K562 (cell line): ENCODE measurements at regions not wholly inside any gene's neighbourhood (a gene's known extent, or its start where the extent isn't known, plus 50 kb on each side); places are given as distances from the start of the nearest gene placed in this dataset.

ENCODE experiments used
- ATAC-seq: fragments of 200-7000 bp; cut with Tn5 transposase; 3 replicates; pipeline ENCODE4 v1.9.1; 2020; ENCODE audit warnings: moderate library complexity
- BruUV-seq: library from RNA; stranded (reverse); fragments of 400-500 nt; replicated peaks from 2 replicates; lab custom pipeline; 2021; lab: Mats Ljungman, UMichigan
- CTCF ChIA-PET: fragments of 300-600 bp; formaldehyde crosslinking; extraction: SDS; loops from one replicate; lab custom pipeline; 2021; ENCODE audit warnings: low intra/inter-chr PET ratio; lab: Yijun Ruan, JAX
- POLR2A ChIA-PET: fragments of 300-600, 350-650 bp; sonication (Branson Sonifier 250); formaldehyde crosslinking; extraction: SDS; loops from one replicate; lab custom pipeline; 2021; ENCODE audit warnings: antibody characterized with exemption, inconsistent platforms; lab: Yijun Ruan, JAX
- DNase-seq, 4 experiments: peaks; one replicate each; pipeline versions ENCODE4 v3.0.0 to v3.0.0-alpha.2; 2011 to 2018; ENCODE audit warnings: low spot score in 3 of 4, mixed read lengths in 3 of 4; ENCODE audit errors: extremely low read depth in 1 of 4
- FAIRE-seq: peaks from 2 replicates; lab custom pipeline; 2011; peaks lifted over from hg19 to GRCh38; lab: Jason Lieb, UNC
- H2AFZ ChIP-seq: 2 replicates; pipeline ENCODE4 v1.6.0; 2011; ENCODE audit warnings: low read depth, low read length, control low read depth, inconsistent platforms
- H3K27ac ChIP-seq: fragments of 200-600 bp; 3 replicates; pipeline ENCODE4 v1.8.0; 2011; ENCODE audit warnings: low read depth, mild to moderate bottlenecking, control low read depth, inconsistent platforms, low read length, moderate library complexity, mixed read lengths; ENCODE audit errors: extremely low read depth
- H3K27me3 ChIP-seq, 2 experiments: fragments of 300-600 bp in 1 of 2; 2 replicates in 1 of 2; 3 replicates in 1 of 2; pipeline versions ENCODE4 v1.6.0 to v1.8.0; 2011; ENCODE audit warnings: inconsistent platforms in 2 of 2, low read length in 2 of 2, mild to moderate bottlenecking in 1 of 2, mixed read lengths in 1 of 2, moderate library complexity in 1 of 2; ENCODE audit not compliant: control insufficient read depth in 2 of 2, insufficient read depth in 2 of 2
- H3K36me3 ChIP-seq: fragments of 300-600 bp; 3 replicates; pipeline ENCODE4 v1.8.0; 2011; ENCODE audit warnings: mild to moderate bottlenecking, low read length, inconsistent platforms; ENCODE audit not compliant: control insufficient read depth, insufficient read depth
- H3K4me1 ChIP-seq, 2 experiments: fragments of 200-600 bp in 1 of 2; replicated peaks in 1 of 2; 2 replicates in 1 of 2; 3 replicates in 1 of 2; pipeline versions ENCODE4 v1.5.1 to v1.8.0; 2011; ENCODE audit warnings: inconsistent platforms in 2 of 2, low read length in 2 of 2, mild to moderate bottlenecking in 1 of 2, mixed read lengths in 1 of 2, moderate library complexity in 1 of 2; ENCODE audit not compliant: control insufficient read depth in 2 of 2, insufficient read depth in 2 of 2
- H3K4me2 ChIP-seq: 2 replicates; pipeline ENCODE4 v1.6.1; 2011; ENCODE audit warnings: low read length, control low read depth, inconsistent platforms, mixed read lengths; ENCODE audit not compliant: insufficient read depth
- H3K4me3 ChIP-seq: fragments of 200-600 bp; sonication (generic), shearing (Covaris generic); 2 replicates; pipeline ENCODE4 v1.5.1; 2016; ENCODE audit warnings: control low read depth, inconsistent platforms
- H3K79me2 ChIP-seq: fragments of 200-600 bp; 3 replicates; pipeline ENCODE4 v1.8.0; 2011; ENCODE audit warnings: low read length, inconsistent platforms; ENCODE audit not compliant: control insufficient read depth, insufficient read depth
- H3K9ac ChIP-seq, 2 experiments: 2 replicates each; pipeline versions ENCODE4 v1.6.0 to v1.6.1; 2011; ENCODE audit warnings: low read depth in 2 of 2, low read length in 2 of 2, control low read depth in 1 of 2, inconsistent platforms in 1 of 2, mild to moderate bottlenecking in 1 of 2, mixed read lengths in 1 of 2; ENCODE audit not compliant: insufficient read depth in 1 of 2
- H3K9me1 ChIP-seq: one replicate; pipeline ENCODE4 v1.6.0; 2011; ENCODE audit warnings: inconsistent platforms, mild to moderate bottlenecking, low read length, moderate library complexity; ENCODE audit not compliant: control insufficient read depth, insufficient read depth
- H3K9me3 ChIP-seq: replicated peaks from 2 replicates; pipeline ENCODE4 v1.5.1; 2011; ENCODE audit warnings: low read depth, low read length, inconsistent platforms; ENCODE audit not compliant: control insufficient read depth, insufficient read depth
- H4K20me1 ChIP-seq: replicated peaks from 2 replicates; pipeline ENCODE4 v1.6.1; 2011; ENCODE audit warnings: low read length, inconsistent platforms, mixed read lengths; ENCODE audit not compliant: control insufficient read depth, insufficient read depth
- BRD9 ChIP-seq: fragments of 450-650 bp; IDR thresholded peaks from 2 replicates; pipeline ENCODE4 v1.6.1; 2018; ENCODE audit warnings: low read depth; ENCODE audit not compliant: partially characterized antibody
- JUN ChIP-seq, 2 experiments: sonication (generic) in 1 of 2; formaldehyde crosslinking in 1 of 2; IDR thresholded peaks; 2 replicates each; pipeline versions ENCODE4 v1.6.1 to v1.8.0; 2012 to 2022; ENCODE audit warnings: borderline replicate concordance in 2 of 2, mild to moderate bottlenecking in 2 of 2, improper control_type of control experiment in 1 of 2, low read depth in 1 of 2, low read length in 1 of 2, missing genetic modification reagents in 1 of 2
- MCM5 ChIP-seq: fragments of 450-650 bp; IDR thresholded peaks from 2 replicates; pipeline ENCODE4 v1.6.1; 2016; ENCODE audit warnings: low read depth
- PHB ChIP-seq: fragments of 250-450 bp; sonication (Bioruptor Pico); IDR thresholded peaks from 2 replicates; pipeline ENCODE4 v1.5.0; 2021
- PTBP1 ChIP-seq: fragments of 200-400 bp; formaldehyde crosslinking; IDR thresholded peaks from 2 replicates; pipeline ENCODE4 v1.6.1; 2017; ENCODE audit warnings: low read depth, low read length
- RBM17 ChIP-seq: fragments of 200-400 bp; formaldehyde crosslinking; IDR thresholded peaks from 2 replicates; pipeline ENCODE4 v1.6.1; 2017; ENCODE audit warnings: low read depth, mild to moderate bottlenecking, low read length, borderline replicate concordance
- RCOR1 ChIP-seq, 2 experiments: IDR thresholded peaks; 2 replicates each; pipeline ENCODE4 v1.6.1; 2012; ENCODE audit warnings: low read depth in 2 of 2, low read length in 2 of 2, borderline replicate concordance in 1 of 2, improper control_type of control experiment in 1 of 2
- SMC3 ChIP-seq: conservative IDR thresholded peaks from 2 replicates; pipeline ENCODE4 v1.6.1; 2011; ENCODE audit warnings: low read depth, low read length, improper control_type of control experiment; ENCODE audit not compliant: insufficient read depth
- XRCC3 ChIP-seq: fragments of 450-650 bp; IDR thresholded peaks from 2 replicates; pipeline ENCODE4 v1.6.1; 2017; ENCODE audit warnings: mild to moderate bottlenecking, moderate library complexity
- in situ Hi-C: fragments of 300-500 bp; cut with MboI; formaldehyde crosslinking; loops from 4 replicates; pipeline ENCODE4 v1.15.0; 2018; ENCODE audit warnings: inconsistent platforms, mixed read lengths
- intact Hi-C: fragments of 100-400 bp; cut with micrococcal nuclease; formaldehyde crosslinking; loops from 2 replicates; pipeline ENCODE4 v1.14.2; 2022
- TF ChIP-seq, protein P1 (sequence below): fragments of 200-800 bp; sonication (Bioruptor generic); IDR thresholded peaks from 2 replicates; pipeline ENCODE4 v1.6.1; 2016; ENCODE audit warnings: missing genetic modification characterization, missing compliant biosample characterization
- TF ChIP-seq, protein P2 (sequence below): fragments of 450-650 bp; IDR thresholded peaks from 2 replicates; pipeline ENCODE4 v1.6.1; 2016; ENCODE audit warnings: borderline replicate concordance
- TF ChIP-seq, protein P3 (sequence below), 2 experiments: fragments of 450-650 bp in 1 of 2; sonication (generic) in 1 of 2; formaldehyde crosslinking in 1 of 2; IDR thresholded peaks in 1 of 2; conservative IDR thresholded peaks in 1 of 2; 2 replicates each; pipeline versions ENCODE4 v1.6.1 to v1.8.1; 2016 to 2023; ENCODE audit warnings: mild to moderate bottlenecking in 2 of 2, moderate library complexity in 2 of 2, inconsistent platforms in 1 of 2, missing genetic modification reagents in 1 of 2
- TF ChIP-seq, protein P4 (sequence below): fragments of 250-450 bp; sonication (Bioruptor Pico); IDR thresholded peaks from 2 replicates; pipeline ENCODE4 v1.8.0; 2021; ENCODE audit warnings: moderate library complexity, mild to moderate bottlenecking, inconsistent platforms

DNA sequence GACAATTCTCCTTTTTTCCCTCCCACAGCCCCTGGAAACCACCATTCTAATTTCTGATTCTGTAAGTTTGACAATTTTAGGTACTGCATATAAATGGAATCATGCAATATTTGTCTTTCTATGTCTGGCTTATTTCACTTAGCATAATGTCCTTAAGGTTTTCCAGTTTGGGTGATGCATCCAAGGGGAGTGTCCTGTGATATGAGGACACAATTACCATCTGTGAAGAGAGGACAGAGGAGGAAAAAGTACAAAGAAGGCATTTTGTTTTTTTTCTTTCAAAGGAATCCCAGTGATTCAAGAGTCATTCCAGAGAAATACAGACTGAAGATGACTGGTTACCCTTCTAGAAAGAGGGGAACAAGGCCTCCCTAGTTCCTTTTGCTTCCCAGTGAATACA is 514.7 kb upstream of the TGFBR2 start:
- no peaks in the 10 kb centered on the region for H3K79me2 ChIP-seq
- intact Hi-C loops (no loop called here), in situ Hi-C loops (no loop called here)
- DNase-seq (no peak), ATAC-seq (no peak), FAIRE-seq (no peak)
- no peak overlapping the region for H2AFZ ChIP-seq
- H3K9me1 ChIP-seq: no peaks in the 10 kb centered on the region
- no peaks in the 10 kb centered on the region for H3K4me1 ChIP-seq
- no peaks in the 10 kb centered on the region for H4K20me1 ChIP-seq
- no peak overlapping the region for H3K27ac ChIP-seq
- CTCF ChIA-PET: no interaction called here
- no peaks in the 10 kb centered on the region; the same call in 1 of the 2 replicates for H3K9me3 ChIP-seq
- BruUV-seq: no TSS peak
- H3K9ac ChIP-seq: no peak overlapping the region
- POLR2A ChIA-PET: no interaction called here
- H3K27me3 ChIP-seq: no peaks in the 10 kb centered on the region
- no peak overlapping the region for H3K4me2 ChIP-seq
- no peak overlapping the region for H3K4me3 ChIP-seq
- no peaks in the 10 kb centered on the region for H3K36me3 ChIP-seq
- TF ChIP-seq, protein P1, sequence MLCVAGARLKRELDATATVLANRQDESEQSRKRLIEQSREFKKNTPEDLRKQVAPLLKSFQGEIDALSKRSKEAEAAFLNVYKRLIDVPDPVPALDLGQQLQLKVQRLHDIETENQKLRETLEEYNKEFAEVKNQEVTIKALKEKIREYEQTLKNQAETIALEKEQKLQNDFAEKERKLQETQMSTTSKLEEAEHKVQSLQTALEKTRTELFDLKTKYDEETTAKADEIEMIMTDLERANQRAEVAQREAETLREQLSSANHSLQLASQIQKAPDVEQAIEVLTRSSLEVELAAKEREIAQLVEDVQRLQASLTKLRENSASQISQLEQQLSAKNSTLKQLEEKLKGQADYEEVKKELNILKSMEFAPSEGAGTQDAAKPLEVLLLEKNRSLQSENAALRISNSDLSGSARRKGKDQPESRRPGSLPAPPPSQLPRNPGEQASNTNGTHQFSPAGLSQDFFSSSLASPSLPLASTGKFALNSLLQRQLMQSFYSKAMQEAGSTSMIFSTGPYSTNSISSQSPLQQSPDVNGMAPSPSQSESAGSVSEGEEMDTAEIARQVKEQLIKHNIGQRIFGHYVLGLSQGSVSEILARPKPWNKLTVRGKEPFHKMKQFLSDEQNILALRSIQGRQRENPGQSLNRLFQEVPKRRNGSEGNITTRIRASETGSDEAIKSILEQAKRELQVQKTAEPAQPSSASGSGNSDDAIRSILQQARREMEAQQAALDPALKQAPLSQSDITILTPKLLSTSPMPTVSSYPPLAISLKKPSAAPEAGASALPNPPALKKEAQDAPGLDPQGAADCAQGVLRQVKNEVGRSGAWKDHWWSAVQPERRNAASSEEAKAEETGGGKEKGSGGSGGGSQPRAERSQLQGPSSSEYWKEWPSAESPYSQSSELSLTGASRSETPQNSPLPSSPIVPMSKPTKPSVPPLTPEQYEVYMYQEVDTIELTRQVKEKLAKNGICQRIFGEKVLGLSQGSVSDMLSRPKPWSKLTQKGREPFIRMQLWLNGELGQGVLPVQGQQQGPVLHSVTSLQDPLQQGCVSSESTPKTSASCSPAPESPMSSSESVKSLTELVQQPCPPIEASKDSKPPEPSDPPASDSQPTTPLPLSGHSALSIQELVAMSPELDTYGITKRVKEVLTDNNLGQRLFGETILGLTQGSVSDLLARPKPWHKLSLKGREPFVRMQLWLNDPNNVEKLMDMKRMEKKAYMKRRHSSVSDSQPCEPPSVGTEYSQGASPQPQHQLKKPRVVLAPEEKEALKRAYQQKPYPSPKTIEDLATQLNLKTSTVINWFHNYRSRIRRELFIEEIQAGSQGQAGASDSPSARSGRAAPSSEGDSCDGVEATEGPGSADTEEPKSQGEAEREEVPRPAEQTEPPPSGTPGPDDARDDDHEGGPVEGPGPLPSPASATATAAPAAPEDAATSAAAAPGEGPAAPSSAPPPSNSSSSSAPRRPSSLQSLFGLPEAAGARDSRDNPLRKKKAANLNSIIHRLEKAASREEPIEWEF: no peak
- TF ChIP-seq, protein P2, sequence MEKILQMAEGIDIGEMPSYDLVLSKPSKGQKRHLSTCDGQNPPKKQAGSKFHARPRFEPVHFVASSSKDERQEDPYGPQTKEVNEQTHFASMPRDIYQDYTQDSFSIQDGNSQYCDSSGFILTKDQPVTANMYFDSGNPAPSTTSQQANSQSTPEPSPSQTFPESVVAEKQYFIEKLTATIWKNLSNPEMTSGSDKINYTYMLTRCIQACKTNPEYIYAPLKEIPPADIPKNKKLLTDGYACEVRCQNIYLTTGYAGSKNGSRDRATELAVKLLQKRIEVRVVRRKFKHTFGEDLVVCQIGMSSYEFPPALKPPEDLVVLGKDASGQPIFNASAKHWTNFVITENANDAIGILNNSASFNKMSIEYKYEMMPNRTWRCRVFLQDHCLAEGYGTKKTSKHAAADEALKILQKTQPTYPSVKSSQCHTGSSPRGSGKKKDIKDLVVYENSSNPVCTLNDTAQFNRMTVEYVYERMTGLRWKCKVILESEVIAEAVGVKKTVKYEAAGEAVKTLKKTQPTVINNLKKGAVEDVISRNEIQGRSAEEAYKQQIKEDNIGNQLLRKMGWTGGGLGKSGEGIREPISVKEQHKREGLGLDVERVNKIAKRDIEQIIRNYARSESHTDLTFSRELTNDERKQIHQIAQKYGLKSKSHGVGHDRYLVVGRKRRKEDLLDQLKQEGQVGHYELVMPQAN: no peak
- TF ChIP-seq BRD9 (no peak), XRCC3 (no peak), RCOR1 (IDR thresholded peaks at IDR 0.05; ENCODE audit: borderline replicate concordance in 1 of 2, low read depth in 2 of 2, low read length in 2 of 2) (no peak), JUN (IDR thresholded peaks at IDR 0.05; ENCODE audit: borderline replicate concordance, low read depth, low read length) (no peak), JUN (CRISPR knock-in tag; IDR thresholded peaks at IDR 0.05; ENCODE audit: borderline replicate concordance) (no peak), MCM5 (no peak), PHB (no peak), SMC3 (no peak), PTBP1 (no peak), RBM17 (no peak)
- TF ChIP-seq, protein P3, sequence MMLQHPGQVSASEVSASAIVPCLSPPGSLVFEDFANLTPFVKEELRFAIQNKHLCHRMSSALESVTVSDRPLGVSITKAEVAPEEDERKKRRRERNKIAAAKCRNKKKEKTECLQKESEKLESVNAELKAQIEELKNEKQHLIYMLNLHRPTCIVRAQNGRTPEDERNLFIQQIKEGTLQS (IDR thresholded peaks at IDR 0.05): no peak
- TF ChIP-seq, protein P3 (CRISPR knock-in tag; conservative IDR thresholded peaks at IDR 0.05): no peak
- TF ChIP-seq, protein P4, sequence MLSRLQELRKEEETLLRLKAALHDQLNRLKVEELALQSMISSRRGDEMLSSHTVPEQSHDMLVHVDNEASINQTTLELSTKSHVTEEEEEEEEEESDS (CRISPR knock-in tag): no peak
